HL-60 (cell line): ENCODE measurements at regions not wholly inside any gene's neighbourhood (a gene's known extent, or its start where the extent isn't known, plus 50 kb on each side); places are given as distances from the start of the nearest gene placed in this dataset.

Source experiments
- DNase-seq, 2 experiments: peaks; one replicate each; pipeline ENCODE4 v3.0.0-alpha.2; 2010 to 2020; ENCODE audit warnings: low read depth in 1 of 2, low spot score in 1 of 2
- H3K27ac ChIP-seq: fragments of 250-450 bp; sonication (Bioruptor Pico); replicated peaks from 2 replicates; pipeline ENCODE4 v1.5.1; 2020; ENCODE audit warnings: mild to moderate bottlenecking, moderate library complexity
- H3K27me3 ChIP-seq: fragments of 250-450 bp; sonication (Bioruptor Pico); 2 replicates; pipeline ENCODE4 v1.5.1; 2021; ENCODE audit warnings: mild to moderate bottlenecking, moderate library complexity; ENCODE audit not compliant: insufficient read depth, poor library complexity, severe bottlenecking
- H3K4me3 ChIP-seq: replicated peaks from 2 replicates; pipeline ENCODE4 v1.5.1; 2011; ENCODE audit warnings: mild to moderate bottlenecking, control low read depth, low read length; ENCODE audit not compliant: insufficient read depth
- CTCF ChIP-seq: IDR thresholded peaks from one replicate; pipeline ENCODE4 v1.5.1; 2011; ENCODE audit warnings: low read length, control low read depth, inconsistent platforms; ENCODE audit not compliant: insufficient read depth
- GABPA ChIP-seq: IDR thresholded peaks from 2 replicates; pipeline ENCODE4 v1.6.1; 2012; ENCODE audit warnings: low read depth
- POLR2AphosphoS5 ChIP-seq: IDR thresholded peaks from 2 replicates; pipeline ENCODE4 v1.6.1; 2012; ENCODE audit warnings: low read depth
- REST ChIP-seq: IDR thresholded peaks from 2 replicates; pipeline ENCODE4 v1.6.1; 2012; ENCODE audit warnings: low read depth; ENCODE audit not compliant: insufficient replicate concordance
- SPI1 ChIP-seq: IDR thresholded peaks from 2 replicates; pipeline ENCODE4 v1.6.1; 2012; ENCODE audit warnings: low read depth, mild to moderate bottlenecking, borderline replicate concordance

GRCh38 chr4:148850257-148850995, 408.2 kb upstream of the NR3C2 start:
- Histone ChIP-seq H3K27ac (no peak overlapping the region), H3K27me3 (no peaks in the 10 kb centered on the region), H3K4me3 (no peak overlapping the region)
- DNase-seq: no peak
- TF ChIP-seq GABPA: no peak
- no peak for TF ChIP-seq POLR2AphosphoS5
- TF ChIP-seq CTCF: no peak
- TF ChIP-seq REST: no peak
- TF ChIP-seq SPI1: no peak

- no peak for TF ChIP-seq SPI1
- no peak for TF ChIP-seq REST
- no peak for TF ChIP-seq POLR2AphosphoS5
- TF ChIP-seq CTCF: no peak
- no peak for TF ChIP-seq GABPA
- H3K27ac ChIP-seq: no peak overlapping the region
- no peak overlapping the region for H3K4me3 ChIP-seq
- no peak for DNase-seq
- H3K27me3 ChIP-seq: no peaks in the 10 kb centered on the region
Measured at GRCh38 chr4:148849581-148849980, 407.4 kb upstream of the NR3C2 start.

GRCh38 chr4:148847544-148848255, 405.5 kb upstream of the NR3C2 start:
- H3K27ac ChIP-seq: no peak overlapping the region
- H3K4me3 ChIP-seq: no peak overlapping the region
- H3K27me3 ChIP-seq: no peaks in the 10 kb centered on the region
- TF ChIP-seq SPI1 (no peak), POLR2AphosphoS5 (no peak), GABPA (no peak), REST (no peak), CTCF (no peak)
- no peak for DNase-seq
